ENCODE measurements at regions not wholly inside any gene's neighbourhood (a gene's known extent, or its start where the extent isn't known, plus 50 kb on each side); places are given as distances from the start of the nearest gene placed in this dataset.

- Mint-ChIP-seq H3K27me3 (ENCODE audit: insufficient read depth, unreplicated experiment) (no peaks in the 10 kb centered on the region), H3K4me3 (ENCODE audit: unreplicated experiment) (no peak overlapping the region), H3K4me1 (ENCODE audit: low read depth, unreplicated experiment) (no peaks in the 10 kb centered on the region), H3K36me3 (ENCODE audit: insufficient read depth, unreplicated experiment) (no peaks in the 10 kb centered on the region), H3K9me3 (ENCODE audit: unreplicated experiment) (no peaks in the 10 kb centered on the region), H3K27ac (ENCODE audit: unreplicated experiment) (no peak overlapping the region)
- H3K4me1 ChIP-seq = 0 out of 2 replicates have a peak, but pooled peaks cover 5% of the 10 kb centered on the region
- intact Hi-C loops (cut with micrococcal nuclease; ENCODE audit: unreplicated experiment) = no loop called here
- H3K36me3 ChIP-seq (ENCODE audit: control insufficient read depth, insufficient read depth, low read length) = no peaks in the 10 kb centered on the region
- H3K4me3 ChIP-seq (ENCODE audit: low read depth, low read length) = no peak overlapping the region
- CTCF ChIA-PET = no interaction called here
- H3K9me3 ChIP-seq = no peaks in the 10 kb centered on the region; the same call in 1 of the 2 replicates
- BruUV-seq (replicated peaks) = no TSS peak
- no peak for DNase-seq
- no peaks in the 10 kb centered on the region; the same call in 1 of the 2 replicates for H3K27me3 ChIP-seq (replicated peaks; ENCODE audit: control insufficient read depth, insufficient read depth, low read length)
- no peak for TF ChIP-seq CTCF (IDR thresholded peaks at IDR 0.05; ENCODE audit: insufficient read depth in 1 of 2, low read depth in 1 of 2, low read length in 1 of 2, severe bottlenecking in 1 of 2, unreplicated experiment in 1 of 2)
- POLR2A ChIA-PET = no interaction called here
Observed at GRCh38 chr2:8391584-8391983, 290.3 kb upstream of the ID2 start.

- H3K4me3 ChIP-seq (ENCODE audit: low read depth, low read length) = no peak overlapping the region
- H3K4me1 ChIP-seq = 0 out of 2 replicates have a peak, but pooled peaks cover 5% of the 10 kb centered on the region
- ChIA-PET POLR2A (no interaction called here), CTCF (no interaction called here)
- Mint-ChIP-seq H3K36me3 (ENCODE audit: insufficient read depth, unreplicated experiment) (no peaks in the 10 kb centered on the region), H3K9me3 (ENCODE audit: unreplicated experiment) (no peaks in the 10 kb centered on the region), H3K4me1 (ENCODE audit: low read depth, unreplicated experiment) (no peaks in the 10 kb centered on the region), H3K4me3 (ENCODE audit: unreplicated experiment) (no peak overlapping the region), H3K27me3 (ENCODE audit: insufficient read depth, unreplicated experiment) (no peaks in the 10 kb centered on the region), H3K27ac (ENCODE audit: unreplicated experiment) (no peak overlapping the region)
- no peaks in the 10 kb centered on the region for H3K36me3 ChIP-seq (ENCODE audit: control insufficient read depth, insufficient read depth, low read length)
- intact Hi-C loops (cut with micrococcal nuclease; ENCODE audit: unreplicated experiment) = no loop called here
- no peaks in the 10 kb centered on the region; the same call in 1 of the 2 replicates for H3K27me3 ChIP-seq (replicated peaks; ENCODE audit: control insufficient read depth, insufficient read depth, low read length)
- H3K9me3 ChIP-seq = no peaks in the 10 kb centered on the region; the same call in 1 of the 2 replicates
- TF ChIP-seq CTCF (IDR thresholded peaks at IDR 0.05; ENCODE audit: insufficient read depth in 1 of 2, low read depth in 1 of 2, low read length in 1 of 2, severe bottlenecking in 1 of 2, unreplicated experiment in 1 of 2) = no peak
- no TSS peak for BruUV-seq (replicated peaks)
- no peak for DNase-seq
Observed at GRCh38 chr2:8392098-8392866, 289.6 kb upstream of the ID2 start.

GRCh38 chr2:8393506-8393905 lies 288.4 kb upstream of the ID2 start:
- ChIA-PET POLR2A (no interaction called here), CTCF (no interaction called here)
- Mint-ChIP-seq H3K27ac (ENCODE audit: unreplicated experiment) (no peak overlapping the region), H3K36me3 (ENCODE audit: insufficient read depth, unreplicated experiment) (no peaks in the 10 kb centered on the region), H3K4me1 (ENCODE audit: low read depth, unreplicated experiment) (no peaks in the 10 kb centered on the region), H3K27me3 (ENCODE audit: insufficient read depth, unreplicated experiment) (no peaks in the 10 kb centered on the region), H3K4me3 (ENCODE audit: unreplicated experiment) (no peak overlapping the region), H3K9me3 (ENCODE audit: unreplicated experiment) (peaks cover 4% of the 10 kb centered on the region)
- Histone ChIP-seq H3K4me1 (0 out of 2 replicates have a peak, but pooled peaks cover 5% of the 10 kb centered on the region), H3K27me3 (replicated peaks; ENCODE audit: control insufficient read depth, insufficient read depth, low read length) (no peaks in the 10 kb centered on the region), H3K4me3 (ENCODE audit: low read depth, low read length) (no peak overlapping the region), H3K36me3 (ENCODE audit: control insufficient read depth, insufficient read depth, low read length) (no peaks in the 10 kb centered on the region), H3K9me3 (no peaks in the 10 kb centered on the region)
- no TSS peak for BruUV-seq (replicated peaks)
- TF ChIP-seq CTCF (IDR thresholded peaks at IDR 0.05; ENCODE audit: insufficient read depth in 1 of 2, low read depth in 1 of 2, low read length in 1 of 2, severe bottlenecking in 1 of 2, unreplicated experiment in 1 of 2) = no peak
- no peak for DNase-seq
- intact Hi-C loops (cut with micrococcal nuclease; ENCODE audit: unreplicated experiment) = no loop called here

All from Caco-2 (cell line).